Stimulated activated CD4-positive, alpha-beta T cell treated with anti-CD3 and anti-CD28 coated beads, Interleukin-12 subunit alpha, Interleukin-12 subunit beta, amount 100 ng/mL, for 48 hours (primary cell): ENCODE measurements at regions not wholly inside any gene's neighbourhood (a gene's known extent, or its start where the extent isn't known, plus 50 kb on each side); places are given as distances from the start of the nearest gene placed in this dataset.
"Not testable (repeated sequence)": the region's sequence is repeated elsewhere in the genome, so short reads cannot be mapped to it uniquely, and the experiment has no call there.

ENCODE experiments used
- DNase-seq, 3 donors: peaks; one replicate each; pipeline ENCODE4 v3.0.0-alpha.2; 2020; ENCODE audit warnings: low read depth in 2 of 3, low spot score in 1 of 3

DNA sequence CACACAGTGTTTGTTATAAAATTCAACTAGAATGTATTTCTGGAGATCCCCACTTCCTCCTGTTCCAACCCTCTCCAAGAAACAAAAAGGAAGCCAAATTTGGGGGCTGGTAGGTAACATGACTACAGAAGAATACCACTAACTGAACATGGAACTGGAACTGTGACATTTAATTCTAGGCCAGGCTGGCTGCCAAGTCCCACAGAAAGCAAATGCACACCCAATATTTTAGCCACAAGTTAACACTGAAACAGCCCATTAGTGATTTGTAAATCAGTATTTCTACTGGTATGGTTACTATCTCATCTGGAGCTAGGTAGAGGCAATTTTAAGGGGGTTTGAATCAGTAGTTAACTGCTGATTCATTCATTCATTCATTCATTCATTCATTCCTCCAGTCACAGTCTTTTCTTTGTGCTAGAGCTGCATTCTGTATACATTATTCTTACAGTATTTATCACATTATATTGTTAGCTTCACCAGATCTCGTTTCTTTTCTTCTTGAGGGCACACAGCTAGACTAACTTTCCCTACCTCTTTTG lies 131.7 kb upstream of the GDNF start:
- no peak for DNase-seq

DNA sequence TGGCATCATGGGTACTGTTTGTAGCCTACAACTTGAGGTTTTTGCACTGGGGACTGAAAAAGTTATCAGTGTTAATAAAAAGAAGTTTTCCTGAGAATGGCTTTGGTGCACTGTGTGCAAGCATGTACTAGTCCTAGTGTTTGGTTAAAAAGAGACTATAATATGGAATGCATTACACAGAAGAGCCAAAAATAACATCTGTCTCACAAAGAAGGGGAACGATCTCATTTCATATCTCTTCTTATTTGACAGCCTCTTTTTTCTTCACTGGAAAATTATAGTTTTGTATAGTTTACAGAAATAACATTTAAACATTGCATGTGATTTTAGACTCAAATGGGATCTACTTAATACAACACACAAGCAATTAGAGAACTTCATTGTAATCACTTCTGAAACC lies 127.0 kb upstream of the GDNF start:
- no peak for DNase-seq

DNA sequence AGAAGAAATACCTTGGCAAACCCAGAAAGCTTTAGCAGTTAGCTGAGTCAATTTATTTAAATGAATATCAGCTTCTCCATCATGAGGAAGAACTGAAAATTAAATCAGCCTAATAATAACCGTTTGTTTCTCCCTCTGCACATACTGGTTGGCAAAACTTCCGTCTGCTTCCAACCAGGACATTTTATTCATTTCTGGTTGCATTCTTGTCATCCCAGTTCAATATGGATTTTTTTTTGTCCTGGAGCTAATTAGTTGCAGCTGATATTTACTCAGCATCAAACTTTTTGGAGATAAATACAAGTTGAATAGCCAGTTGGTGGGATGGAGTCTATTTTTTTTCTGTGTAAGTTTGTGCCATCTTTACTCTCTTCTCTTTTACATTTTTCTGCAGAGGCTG lies 126.5 kb upstream of the GDNF start:
- DNase-seq, result no peak

DNA sequence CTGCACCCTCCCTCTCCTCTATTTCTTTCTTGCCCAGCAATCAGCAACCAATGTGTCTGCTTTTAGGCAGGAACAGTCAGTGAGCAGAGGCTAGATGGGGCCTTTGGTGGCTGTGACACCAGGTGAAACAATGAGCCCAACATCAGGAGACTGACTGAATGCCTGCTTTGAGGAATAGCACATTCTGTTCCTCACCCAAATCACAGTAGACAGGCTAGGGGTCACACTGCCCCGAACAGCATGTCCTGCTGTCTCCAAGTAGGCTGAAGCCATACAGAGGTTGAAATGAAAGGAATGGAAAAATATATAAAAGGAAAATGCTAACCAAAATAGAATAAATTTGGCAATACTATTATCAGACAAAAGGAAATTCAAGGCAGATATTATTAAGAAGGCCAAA lies 122.5 kb upstream of the GDNF start:
- DNase-seq, result no peak

DNA sequence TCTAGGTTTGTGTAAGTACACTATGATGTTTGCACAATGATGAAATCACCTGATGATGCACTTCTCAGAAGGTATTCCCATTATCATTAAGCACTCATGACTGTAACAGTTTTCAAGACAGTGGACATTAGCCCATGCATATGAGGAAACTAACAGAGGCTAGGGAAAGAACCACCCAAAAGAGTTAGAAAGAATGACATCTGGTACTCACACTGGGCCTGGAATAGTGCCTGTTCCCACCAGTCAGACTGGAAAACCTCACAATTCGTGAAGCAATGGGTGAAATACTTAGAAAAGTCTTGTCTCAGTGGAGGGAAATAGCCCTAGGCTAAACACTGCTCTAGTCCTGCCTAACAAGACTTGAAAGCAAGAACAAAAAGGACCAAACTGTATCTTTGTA lies 117.4 kb upstream of the GDNF start:
- DNase-seq, result no peak

DNA sequence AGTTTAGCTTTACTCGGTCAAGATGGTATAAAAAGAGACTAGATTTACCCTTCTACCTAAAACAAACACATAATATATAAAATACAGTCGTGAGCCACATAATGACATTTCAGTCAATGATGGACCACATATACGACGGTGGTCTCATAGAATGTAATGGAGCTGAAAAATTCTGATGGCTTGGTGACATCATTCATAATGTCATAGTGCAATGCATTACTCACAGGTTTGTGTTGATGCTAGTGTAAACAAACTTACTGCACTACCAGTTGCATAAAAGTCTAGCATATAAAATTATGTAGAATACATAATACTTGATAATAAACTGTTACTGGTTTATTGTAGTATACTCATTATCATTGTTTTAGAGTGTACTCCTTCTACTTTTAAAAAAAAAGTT lies 115.9 kb upstream of the GDNF start:
- DNase-seq, result no peak

DNA sequence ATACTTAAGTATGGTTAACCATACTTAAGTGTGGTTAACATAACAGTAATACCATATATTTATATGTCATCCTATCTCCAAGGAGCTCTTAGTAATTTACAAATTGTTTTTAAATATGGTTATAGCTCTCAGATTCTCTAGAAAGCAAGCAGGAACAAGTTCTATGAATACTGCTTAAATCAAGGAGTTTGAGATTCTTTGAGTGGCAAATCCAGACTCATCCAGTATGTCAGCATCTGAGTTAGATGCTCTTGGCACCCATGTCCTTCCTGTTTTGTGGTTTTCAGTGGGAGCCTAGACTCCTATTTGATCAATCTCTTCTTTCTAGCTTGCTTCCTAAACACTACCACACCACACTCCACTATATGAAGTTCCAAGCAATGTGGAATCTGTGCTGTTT lies 114.7 kb upstream of the GDNF start:
- no peak for DNase-seq

DNA sequence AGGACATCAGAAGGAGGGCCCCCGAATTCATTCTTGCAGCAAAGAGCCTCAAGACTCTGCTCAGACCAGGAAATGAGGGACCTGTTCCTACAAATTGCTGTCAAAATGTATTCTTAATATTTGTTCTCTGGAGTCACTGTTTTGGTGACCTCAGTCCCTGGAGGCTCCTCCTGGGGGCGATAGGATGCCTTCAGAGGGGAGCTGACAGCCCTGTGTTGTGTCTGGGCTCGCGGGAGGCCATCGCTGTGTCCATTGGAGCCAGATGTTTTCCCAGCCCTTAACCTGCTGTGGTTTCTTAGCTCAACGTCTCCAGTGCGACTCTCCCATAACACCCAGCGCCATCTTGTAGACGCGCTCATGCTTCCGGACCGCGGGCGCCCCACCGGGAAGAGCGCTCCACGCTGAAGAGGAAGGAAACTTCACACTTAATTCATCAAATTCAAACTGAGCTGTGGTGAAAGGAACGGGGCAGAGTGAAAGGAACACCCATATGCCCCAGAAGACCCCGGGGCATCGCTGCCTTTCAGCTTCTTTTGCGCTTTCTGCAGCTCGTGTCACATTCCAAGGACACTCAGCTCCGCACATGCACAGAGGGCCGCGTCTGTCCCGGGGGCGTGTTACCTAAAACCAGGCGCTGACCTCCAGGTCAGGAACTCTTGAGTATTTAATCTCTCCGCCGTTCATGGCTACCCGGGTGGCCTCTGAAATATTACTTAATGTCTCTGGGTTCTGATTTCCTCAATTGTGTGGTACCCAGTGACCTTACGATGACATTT lies 112.3 kb upstream of the GDNF start:
- DNase-seq, result no peak

DNA sequence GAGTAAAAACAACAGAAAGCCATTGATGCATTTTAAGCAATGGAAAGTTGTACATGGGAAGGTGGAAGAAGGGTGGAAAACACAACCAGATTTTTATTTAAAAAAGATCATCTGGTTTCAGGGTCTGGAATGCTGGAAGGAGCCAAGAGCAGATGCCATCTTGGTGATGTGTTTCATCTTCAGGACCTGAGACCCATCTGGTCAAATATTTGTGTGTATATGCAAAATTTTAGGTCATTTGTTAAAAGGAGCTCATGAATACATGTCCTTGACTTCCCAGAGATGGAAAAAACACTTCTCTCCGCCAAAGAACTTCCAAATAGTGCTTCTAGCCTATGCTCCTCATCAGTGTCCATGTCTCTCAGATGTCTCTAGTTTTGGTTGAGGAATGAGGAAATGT lies 110.6 kb upstream of the GDNF start:
- DNase-seq, result no peak

DNA sequence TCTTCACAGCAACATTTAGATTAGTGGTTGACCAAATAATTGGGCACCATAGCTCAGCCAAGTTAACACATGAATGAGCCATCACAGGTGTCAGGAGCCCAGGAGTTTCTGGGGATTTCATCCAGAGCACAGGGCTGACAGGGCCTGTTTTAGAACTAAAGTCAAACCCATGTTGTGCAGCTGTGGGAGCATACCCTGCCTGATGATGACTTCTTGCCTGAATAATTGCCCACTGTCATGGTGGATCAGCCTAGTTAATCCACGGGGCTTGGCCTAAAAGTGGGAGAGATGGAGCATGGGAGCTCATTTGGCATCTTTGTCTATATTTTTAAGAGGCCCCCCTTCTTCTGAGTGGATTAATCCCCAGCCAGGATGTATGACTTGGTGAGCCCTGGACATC lies 105.6 kb upstream of the GDNF start:
- no peak for DNase-seq

DNA sequence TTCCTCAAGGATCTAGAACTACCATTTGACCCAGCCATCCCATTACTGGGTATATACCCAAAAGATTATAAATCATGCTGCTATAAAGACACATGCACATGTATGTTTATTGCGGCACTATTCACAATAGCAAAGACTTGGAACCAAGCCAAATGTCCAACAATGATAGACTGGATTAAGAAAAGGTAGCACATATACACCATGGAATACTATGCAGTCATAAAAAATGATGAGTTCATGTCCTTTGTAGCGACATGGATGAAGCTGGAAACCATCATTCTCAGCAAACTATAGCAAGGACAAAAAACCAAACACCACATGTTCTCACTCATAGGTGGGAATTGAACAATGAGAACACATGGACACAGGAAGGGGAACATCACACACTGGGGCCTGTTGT lies 103.3 kb upstream of the GDNF start:
- DNase-seq, result not testable (repeated sequence)

DNA sequence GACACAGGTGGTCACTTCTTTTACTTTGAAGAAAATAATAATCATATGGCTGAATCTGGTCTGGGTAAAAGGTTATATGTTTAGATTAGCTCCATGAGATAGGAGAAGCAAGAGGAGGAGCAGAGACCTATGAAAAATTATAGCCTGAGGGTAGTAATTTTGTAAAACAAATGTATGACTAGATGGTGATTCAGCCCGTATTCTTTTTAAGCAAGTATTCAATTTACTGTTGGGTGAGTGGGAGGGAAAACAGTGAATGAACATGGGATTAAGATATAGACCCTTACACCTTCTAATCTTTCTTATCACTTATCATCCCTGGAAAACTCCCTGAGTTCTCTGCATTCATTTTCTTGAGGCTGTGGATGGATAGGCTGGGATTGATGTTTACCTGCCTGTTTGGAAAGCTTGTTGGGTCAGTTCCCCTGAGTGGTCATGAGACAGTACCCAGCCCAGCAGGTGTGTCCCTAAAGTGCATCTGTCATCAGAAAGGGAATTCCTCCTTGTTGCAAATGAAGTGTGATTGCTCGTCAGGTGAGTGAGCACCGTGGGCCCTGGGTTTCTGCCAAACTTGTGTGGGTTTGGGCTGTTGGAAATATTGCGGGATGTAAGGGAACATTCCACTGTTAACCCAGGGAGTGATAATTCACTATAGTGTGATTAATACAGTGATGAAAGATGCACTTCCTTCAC lies 101.2 kb upstream of the GDNF start:
- no peak for DNase-seq

DNA sequence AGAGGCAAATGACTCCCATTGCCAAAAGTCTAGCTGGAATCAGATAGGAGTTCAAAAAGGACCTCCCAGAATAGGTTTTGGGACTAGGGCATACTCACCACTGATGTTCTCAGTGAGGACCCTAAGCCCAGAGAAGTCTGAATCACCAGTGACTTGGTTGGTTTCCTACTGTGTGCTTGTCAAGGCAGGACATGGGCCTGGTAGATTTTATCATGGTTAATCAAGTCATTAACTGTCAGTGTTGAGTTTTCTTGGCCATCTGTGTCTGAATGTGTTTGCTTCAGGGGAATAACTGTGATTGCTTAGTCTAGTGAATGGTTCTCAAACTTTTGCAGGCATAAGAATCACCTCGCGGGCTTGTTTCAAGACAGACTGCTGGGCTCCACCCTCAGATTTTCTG lies 99.0 kb upstream of the GDNF start:
- DNase-seq, result no peak

DNA sequence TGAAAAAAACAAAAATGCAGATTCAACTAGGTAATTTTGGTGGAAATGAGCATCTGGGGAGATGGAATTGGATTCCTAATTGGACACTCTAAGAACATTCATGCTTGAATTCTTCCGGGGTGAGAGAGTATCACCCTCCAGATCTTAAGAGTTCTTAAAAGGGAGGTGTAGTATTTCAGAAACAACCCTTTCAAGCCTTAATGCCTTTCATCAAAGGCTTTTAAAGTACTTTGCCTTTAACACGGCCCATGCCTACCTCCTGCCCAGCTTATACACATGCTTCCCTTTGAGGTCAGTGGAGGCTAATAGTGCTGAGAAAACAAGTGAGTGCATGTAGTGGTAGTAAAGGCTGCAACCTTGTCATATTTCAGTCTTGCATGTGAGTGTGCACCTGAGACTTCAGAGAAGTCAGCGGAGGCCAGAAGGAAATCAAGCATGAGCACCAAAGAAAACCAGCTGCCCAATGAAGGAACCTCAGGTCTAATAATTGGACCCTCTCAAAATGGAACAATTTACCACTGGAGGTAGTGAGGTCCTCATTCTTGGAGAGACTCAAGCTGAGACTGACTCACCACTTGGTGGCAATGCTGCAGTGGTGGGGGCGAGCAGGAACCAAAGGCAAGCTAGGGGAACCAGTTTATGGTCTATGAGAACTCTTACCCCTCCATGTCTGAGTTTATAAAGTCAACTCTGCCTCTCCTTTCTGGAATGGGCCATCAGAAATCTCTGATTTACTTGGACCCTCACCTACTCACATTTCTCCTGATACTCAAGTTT lies 98.4 kb upstream of the GDNF start:
- no peak for DNase-seq

DNA sequence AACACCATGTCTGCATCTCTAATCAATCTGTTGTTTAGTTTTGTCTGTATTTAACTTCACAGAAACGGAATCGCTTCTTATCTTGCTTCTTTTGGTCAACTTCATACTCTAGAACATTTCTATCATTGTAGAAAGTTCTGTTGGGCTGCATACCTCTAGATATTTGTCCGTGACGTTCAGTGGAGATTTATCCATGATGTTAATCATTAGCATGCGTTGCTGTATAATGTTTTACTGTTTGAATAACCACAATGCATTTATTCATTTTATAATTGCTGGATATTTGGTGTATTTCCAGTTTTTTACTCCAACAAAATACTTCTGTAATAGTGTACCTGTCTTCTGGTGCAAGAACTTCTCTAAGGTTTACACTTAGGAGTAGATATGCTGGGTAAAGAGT lies 96.2 kb upstream of the GDNF start:
- DNase-seq, result no peak

DNA sequence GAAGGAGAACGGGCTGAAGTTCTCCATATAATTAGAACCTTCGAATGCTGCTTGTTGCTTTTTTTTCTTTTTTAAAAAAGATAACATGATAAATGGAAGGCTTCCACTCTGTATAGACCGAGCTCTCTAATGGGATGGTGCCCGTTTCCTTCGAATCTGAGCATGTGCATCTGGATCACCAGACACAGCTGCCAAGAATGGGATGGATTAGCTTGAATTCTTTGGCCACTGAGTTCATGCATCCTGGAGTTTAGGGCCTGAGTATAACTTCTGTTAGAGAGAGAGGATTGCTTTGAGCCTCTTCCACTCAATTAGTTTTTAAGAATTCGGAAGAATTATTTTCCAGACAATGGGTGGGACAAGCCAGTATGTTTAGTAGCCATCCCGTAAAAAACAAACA lies 93.7 kb upstream of the GDNF start:
- no peak for DNase-seq

DNA sequence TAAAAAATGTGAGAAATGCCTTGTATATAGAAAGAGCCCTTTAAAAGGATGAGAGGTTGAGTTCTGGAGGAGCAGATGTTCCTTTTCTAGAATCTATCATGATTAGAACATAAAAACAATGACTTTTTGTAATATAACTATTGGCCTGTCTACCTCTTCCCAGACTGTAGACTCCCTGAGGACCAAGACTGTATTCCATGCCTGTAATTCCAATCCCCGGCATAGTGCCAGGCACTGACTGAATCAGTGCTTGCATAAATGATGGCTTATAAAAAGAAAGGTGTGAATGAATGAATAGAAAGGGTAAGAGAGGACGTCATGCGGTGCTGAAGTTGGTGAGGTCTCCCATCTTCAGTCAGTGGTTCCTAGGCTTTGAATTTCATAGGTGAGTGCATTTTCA lies 92.6 kb upstream of the GDNF start:
- no peak for DNase-seq

DNA sequence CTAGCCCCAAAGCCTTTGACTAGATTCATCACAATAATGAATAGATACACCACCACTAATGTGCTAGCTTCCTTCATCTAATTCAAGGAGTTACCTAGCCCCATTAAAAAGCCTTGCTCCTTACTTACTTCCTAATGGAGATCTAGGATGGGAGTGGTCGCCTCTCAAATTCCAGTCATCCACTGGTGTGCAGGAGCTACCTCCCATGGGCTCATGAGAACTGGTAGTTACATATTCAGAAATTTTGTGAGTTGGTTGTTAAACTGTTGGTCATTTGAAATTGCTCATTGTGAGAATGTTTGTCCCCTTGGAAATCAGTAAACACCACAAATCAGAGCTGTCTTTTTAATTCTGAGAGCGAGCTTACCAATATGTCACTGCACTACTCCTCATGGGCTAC lies 91.7 kb upstream of the GDNF start:
- DNase-seq, result no peak

DNA sequence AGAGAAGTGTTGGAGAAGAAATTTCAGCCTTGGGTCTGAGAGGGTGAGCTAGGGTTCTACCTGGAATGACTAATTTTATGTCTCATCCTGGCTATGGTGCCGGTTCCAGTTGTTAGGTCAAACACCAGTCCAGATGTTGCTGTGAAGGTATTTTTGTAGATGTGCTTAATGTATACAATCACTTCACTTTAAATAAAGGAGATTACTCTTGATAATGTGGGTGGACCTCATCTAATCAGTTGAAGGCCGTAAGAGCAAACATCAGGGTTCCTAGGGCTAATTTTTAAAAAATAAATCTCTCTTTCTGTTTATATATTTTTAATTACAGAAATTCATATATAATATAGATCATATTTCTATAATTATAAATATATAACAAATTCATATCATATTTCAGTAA lies 90.5 kb upstream of the GDNF start:
- no peak for DNase-seq

DNA sequence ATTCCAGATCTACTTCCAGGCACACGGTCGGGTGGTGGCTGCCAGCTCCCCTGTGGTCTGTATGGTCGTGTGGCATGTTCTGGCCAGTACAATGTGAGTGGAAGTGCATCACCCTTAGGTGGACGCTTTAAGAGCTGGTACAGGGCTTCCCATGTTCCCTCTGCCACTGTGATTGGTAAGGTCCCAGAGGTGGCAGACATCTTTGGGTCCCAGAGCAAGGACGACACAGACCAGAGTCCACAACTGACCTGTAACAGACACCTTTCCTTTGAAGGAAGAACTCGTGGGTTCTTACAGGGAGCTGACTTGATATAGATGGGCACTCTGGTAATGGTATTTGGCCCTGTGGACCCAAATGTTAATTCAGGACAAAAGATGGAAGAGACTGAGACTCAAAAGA lies 90.0 kb upstream of the GDNF start:
- DNase-seq, result no peak

DNA sequence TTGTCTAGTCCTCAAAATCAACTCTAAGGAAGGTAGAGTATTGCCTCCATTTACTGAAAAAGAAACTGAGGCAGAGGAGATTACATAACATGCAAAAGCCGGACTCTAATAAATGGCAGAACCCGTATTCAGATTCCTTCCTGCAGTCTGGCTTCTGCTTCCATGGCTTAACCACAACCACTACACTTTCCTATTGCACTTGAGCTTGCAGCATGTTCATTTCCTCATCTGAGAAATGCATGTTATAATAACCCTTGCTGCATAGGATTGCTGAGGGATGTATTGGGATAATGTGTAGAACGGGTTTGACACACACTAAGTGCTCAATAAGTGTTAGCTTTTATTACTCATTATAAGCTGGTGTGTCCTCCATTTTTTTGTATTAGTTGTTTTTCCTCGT lies 87.9 kb upstream of the GDNF start:
- DNase-seq, result not testable (repeated sequence)

DNA sequence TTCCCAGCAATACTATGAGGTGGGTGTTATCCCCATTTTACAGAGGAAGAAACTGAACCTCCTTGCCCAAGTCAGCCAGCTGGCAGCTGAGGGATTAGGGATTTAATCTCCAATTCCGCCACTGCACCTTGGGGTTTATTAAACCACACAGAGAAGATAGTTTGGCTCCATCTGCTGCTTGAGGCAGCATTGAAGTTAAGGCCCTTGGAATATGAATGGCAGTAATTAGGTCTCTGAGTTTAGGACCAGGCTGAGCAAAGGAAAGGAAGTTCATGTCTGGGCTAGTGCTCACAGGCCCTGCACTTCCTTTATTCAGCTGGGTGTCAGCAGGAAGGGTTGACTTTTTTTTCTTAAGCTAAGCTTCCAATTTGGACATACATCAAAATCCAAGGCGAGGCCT lies 86.9 kb upstream of the GDNF start:
- no peak for DNase-seq
